ENCODE measurements at regions not wholly inside any gene's neighbourhood (a gene's known extent, or its start where the extent isn't known, plus 50 kb on each side); places are given as distances from the start of the nearest gene placed in this dataset.

DNA sequence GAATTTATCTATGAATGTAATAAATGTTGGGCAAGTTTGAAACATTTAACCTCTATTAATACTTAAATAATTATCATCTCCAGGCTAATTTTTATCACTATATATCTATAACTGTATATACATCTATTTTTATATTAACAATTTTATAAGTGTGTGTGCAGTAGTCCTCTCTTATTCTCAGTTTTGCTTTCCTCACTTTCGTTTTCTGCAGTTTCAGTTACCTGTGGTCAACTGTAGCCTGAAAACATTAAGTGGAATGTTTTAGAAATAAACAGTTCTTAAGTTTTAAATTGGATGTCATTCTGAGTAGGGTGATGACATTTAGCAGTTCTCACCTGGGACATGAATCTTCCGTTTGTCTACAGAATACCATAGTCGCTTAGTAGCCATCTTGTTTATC is 379.4 kb upstream of the MAN1A1 start:
- TF ChIP-seq, protein P1, sequence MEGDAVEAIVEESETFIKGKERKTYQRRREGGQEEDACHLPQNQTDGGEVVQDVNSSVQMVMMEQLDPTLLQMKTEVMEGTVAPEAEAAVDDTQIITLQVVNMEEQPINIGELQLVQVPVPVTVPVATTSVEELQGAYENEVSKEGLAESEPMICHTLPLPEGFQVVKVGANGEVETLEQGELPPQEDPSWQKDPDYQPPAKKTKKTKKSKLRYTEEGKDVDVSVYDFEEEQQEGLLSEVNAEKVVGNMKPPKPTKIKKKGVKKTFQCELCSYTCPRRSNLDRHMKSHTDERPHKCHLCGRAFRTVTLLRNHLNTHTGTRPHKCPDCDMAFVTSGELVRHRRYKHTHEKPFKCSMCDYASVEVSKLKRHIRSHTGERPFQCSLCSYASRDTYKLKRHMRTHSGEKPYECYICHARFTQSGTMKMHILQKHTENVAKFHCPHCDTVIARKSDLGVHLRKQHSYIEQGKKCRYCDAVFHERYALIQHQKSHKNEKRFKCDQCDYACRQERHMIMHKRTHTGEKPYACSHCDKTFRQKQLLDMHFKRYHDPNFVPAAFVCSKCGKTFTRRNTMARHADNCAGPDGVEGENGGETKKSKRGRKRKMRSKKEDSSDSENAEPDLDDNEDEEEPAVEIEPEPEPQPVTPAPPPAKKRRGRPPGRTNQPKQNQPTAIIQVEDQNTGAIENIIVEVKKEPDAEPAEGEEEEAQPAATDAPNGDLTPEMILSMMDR (IDR thresholded peaks at IDR 0.05), result no peak
- TF ChIP-seq, protein P2, sequence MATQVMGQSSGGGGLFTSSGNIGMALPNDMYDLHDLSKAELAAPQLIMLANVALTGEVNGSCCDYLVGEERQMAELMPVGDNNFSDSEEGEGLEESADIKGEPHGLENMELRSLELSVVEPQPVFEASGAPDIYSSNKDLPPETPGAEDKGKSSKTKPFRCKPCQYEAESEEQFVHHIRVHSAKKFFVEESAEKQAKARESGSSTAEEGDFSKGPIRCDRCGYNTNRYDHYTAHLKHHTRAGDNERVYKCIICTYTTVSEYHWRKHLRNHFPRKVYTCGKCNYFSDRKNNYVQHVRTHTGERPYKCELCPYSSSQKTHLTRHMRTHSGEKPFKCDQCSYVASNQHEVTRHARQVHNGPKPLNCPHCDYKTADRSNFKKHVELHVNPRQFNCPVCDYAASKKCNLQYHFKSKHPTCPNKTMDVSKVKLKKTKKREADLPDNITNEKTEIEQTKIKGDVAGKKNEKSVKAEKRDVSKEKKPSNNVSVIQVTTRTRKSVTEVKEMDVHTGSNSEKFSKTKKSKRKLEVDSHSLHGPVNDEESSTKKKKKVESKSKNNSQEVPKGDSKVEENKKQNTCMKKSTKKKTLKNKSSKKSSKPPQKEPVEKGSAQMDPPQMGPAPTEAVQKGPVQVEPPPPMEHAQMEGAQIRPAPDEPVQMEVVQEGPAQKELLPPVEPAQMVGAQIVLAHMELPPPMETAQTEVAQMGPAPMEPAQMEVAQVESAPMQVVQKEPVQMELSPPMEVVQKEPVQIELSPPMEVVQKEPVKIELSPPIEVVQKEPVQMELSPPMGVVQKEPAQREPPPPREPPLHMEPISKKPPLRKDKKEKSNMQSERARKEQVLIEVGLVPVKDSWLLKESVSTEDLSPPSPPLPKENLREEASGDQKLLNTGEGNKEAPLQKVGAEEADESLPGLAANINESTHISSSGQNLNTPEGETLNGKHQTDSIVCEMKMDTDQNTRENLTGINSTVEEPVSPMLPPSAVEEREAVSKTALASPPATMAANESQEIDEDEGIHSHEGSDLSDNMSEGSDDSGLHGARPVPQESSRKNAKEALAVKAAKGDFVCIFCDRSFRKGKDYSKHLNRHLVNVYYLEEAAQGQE (IDR thresholded peaks at IDR 0.05; ENCODE audit: insufficient read depth in 1 of 2, low read depth in 2 of 2, low read length in 1 of 2), result no peak
- TF ChIP-seq SIN3A (IDR thresholded peaks at IDR 0.05; ENCODE audit: borderline replicate concordance, insufficient read depth, low read depth, low read length), result no peak
